BE2C (cell line): ENCODE measurements at regions not wholly inside any gene's neighbourhood (a gene's known extent, or its start where the extent isn't known, plus 50 kb on each side); places are given as distances from the start of the nearest gene placed in this dataset.

ENCODE experiments used
- DNase-seq: peaks from one replicate; pipeline ENCODE4 v3.0.0-alpha.2; 2020
- H3K27me3 ChIP-seq: fragments of 250-450 bp; sonication (Bioruptor Pico); 2 replicates; pipeline ENCODE4 v1.5.1; 2020; ENCODE audit warnings: mild to moderate bottlenecking
- H3K36me3 ChIP-seq: fragments of 250-450 bp; sonication (Bioruptor Pico); 2 replicates; pipeline ENCODE4 v1.5.1; 2020; ENCODE audit warnings: mild to moderate bottlenecking
- H3K4me1 ChIP-seq: fragments of 250-450 bp; sonication (Bioruptor Pico); 2 replicates; pipeline ENCODE4 v1.5.1; 2020
- H3K4me3 ChIP-seq: 2 replicates; pipeline ENCODE4 v1.5.1; 2011; ENCODE audit warnings: low read depth, low read length
- H3K9me3 ChIP-seq: fragments of 250-450 bp; sonication (Bioruptor Pico); 2 replicates; pipeline ENCODE4 v1.5.1; 2020
- CTCF ChIP-seq: IDR thresholded peaks from 2 replicates; pipeline ENCODE4 v1.5.1; 2012; ENCODE audit warnings: mild to moderate bottlenecking, low read depth, low read length

- no peak for TF ChIP-seq CTCF
- Histone ChIP-seq H3K9me3 (no peaks in the 10 kb centered on the region; the same call in 1 of the 2 replicates), H3K4me3 (no peak overlapping the region), H3K36me3 (no peaks in the 10 kb centered on the region), H3K27me3 (no peaks in the 10 kb centered on the region), H3K4me1 (no peaks in the 10 kb centered on the region)
- no peak for DNase-seq
These were observed 92.7 kb downstream of the FAM217A start for GRCh38 chr6:3986241-3986640.

- no peak for TF ChIP-seq CTCF
- DNase-seq = no peak
- Histone ChIP-seq H3K27me3 (no peaks in the 10 kb centered on the region), H3K36me3 (no peaks in the 10 kb centered on the region), H3K4me3 (no peak overlapping the region), H3K9me3 (no peaks in the 10 kb centered on the region; the same call in 1 of the 2 replicates), H3K4me1 (no peaks in the 10 kb centered on the region)
These were observed 91.9 kb downstream of the FAM217A start for GRCh38 chr6:3987053-3987452.

GRCh38 chr6:3987576-3987975, 91.4 kb downstream of the FAM217A start:
- no peak for TF ChIP-seq CTCF
- Histone ChIP-seq H3K4me3 (no peak overlapping the region), H3K27me3 (no peaks in the 10 kb centered on the region), H3K36me3 (no peaks in the 10 kb centered on the region), H3K4me1 (no peaks in the 10 kb centered on the region), H3K9me3 (no peaks in the 10 kb centered on the region)
- no peak for DNase-seq

GRCh38 chr6:3990692-3991491, 88.0 kb downstream of the FAM217A start:
- no peaks in the 10 kb centered on the region; the same call in 1 of the 2 replicates for H3K4me1 ChIP-seq
- H3K4me3 ChIP-seq = peak overlapping the region; percentile 55
- peak; percentile 89 for DNase-seq
- H3K9me3 ChIP-seq = no peaks in the 10 kb centered on the region
- no peaks in the 10 kb centered on the region for H3K27me3 ChIP-seq
- peak; percentile 95 for TF ChIP-seq CTCF
- no peaks in the 10 kb centered on the region for H3K36me3 ChIP-seq

GRCh38 chr6:3991941-3992340, 87.0 kb downstream of the FAM217A start:
- H3K27me3 ChIP-seq = no peaks in the 10 kb centered on the region
- DNase-seq = no peak
- no peak for TF ChIP-seq CTCF

DNA sequence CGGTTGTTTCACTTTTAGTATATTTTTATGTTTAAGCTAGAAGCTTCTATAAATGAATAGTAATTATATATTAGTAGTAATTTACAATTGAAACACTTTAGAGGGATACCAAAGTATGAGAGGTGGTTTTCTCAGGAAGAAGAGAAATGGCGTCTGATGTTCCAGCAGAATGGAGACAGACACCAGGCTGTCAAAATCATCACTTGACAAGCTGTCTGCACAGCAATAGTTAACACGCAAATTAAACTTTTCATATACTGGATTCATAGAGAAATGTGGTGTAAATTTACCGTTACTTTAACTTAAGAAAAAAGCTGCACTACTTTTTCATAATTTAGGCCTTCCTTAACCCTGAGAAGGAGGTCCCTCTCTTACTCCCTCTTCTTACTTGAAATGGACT, 82.6 kb downstream of the FAM217A start:
- Histone ChIP-seq H3K4me3 (no peak overlapping the region), H3K27me3 (no peaks in the 10 kb centered on the region), H3K36me3 (no peaks in the 10 kb centered on the region), H3K4me1 (no peaks in the 10 kb centered on the region; the same call in 1 of the 2 replicates), H3K9me3 (no peaks in the 10 kb centered on the region)
- TF ChIP-seq CTCF = no peak
- DNase-seq = no peak

More at GRCh38 chr6:3991941-3992340, 87.0 kb downstream of the FAM217A start:
- Histone ChIP-seq H3K36me3 (no peaks in the 10 kb centered on the region), H3K4me3 (no peak overlapping the region), H3K4me1 (no peaks in the 10 kb centered on the region; the same call in 1 of the 2 replicates), H3K9me3 (no peaks in the 10 kb centered on the region)
